BJ (cell line): ENCODE measurements at regions not wholly inside any gene's neighbourhood (a gene's known extent, or its start where the extent isn't known, plus 50 kb on each side); places are given as distances from the start of the nearest gene placed in this dataset.

ENCODE experiments used
- CTCF ChIA-PET: fragments of 350-600 bp; formaldehyde crosslinking; extraction: SDS; loops from one replicate; lab custom pipeline; 2021; ENCODE audit warnings: antibody characterized with exemption, inconsistent platforms; lab: Yijun Ruan, JAX
- POLR2A ChIA-PET: fragments of 300-600 bp; sonication (Branson Sonifier 250); formaldehyde crosslinking; extraction: SDS; loops from one replicate; lab custom pipeline; 2021; ENCODE audit warnings: antibody characterized with exemption; lab: Charles Lee
- DNase-seq: peaks from one replicate; pipeline ENCODE4 v3.0.0-alpha.2; 2011; ENCODE audit warnings: low read depth
- H3K27me3 ChIP-seq: 2 replicates; pipeline ENCODE4 v1.6.0; 2011; ENCODE audit warnings: low read length; ENCODE audit not compliant: control insufficient read depth, insufficient read depth
- H3K36me3 ChIP-seq: 2 replicates; pipeline ENCODE4 v1.5.1; 2011; ENCODE audit warnings: low read length; ENCODE audit not compliant: control insufficient read depth, insufficient read depth
- H3K4me3 ChIP-seq: 2 replicates; pipeline ENCODE4 v1.5.1; 2011; ENCODE audit warnings: low read depth, mild to moderate bottlenecking, control low read depth, low read length
- CTCF ChIP-seq: IDR thresholded peaks from 2 replicates; pipeline ENCODE4 v1.5.1; 2011; ENCODE audit warnings: low read depth, mild to moderate bottlenecking, control low read depth, inconsistent platforms, low read length, moderate library complexity; ENCODE audit not compliant: insufficient read depth

- no peak for TF ChIP-seq CTCF
- H3K4me3 ChIP-seq = no peak overlapping the region
- H3K36me3 ChIP-seq = no peaks in the 10 kb centered on the region
- CTCF ChIA-PET = no interaction called here
- no peaks in the 10 kb centered on the region for H3K27me3 ChIP-seq
- DNase-seq = no peak
- POLR2A ChIA-PET = no interaction called here
Measured at GRCh38 chr2:147242445-147242844, 602.4 kb upstream of the ACVR2A start.

DNA sequence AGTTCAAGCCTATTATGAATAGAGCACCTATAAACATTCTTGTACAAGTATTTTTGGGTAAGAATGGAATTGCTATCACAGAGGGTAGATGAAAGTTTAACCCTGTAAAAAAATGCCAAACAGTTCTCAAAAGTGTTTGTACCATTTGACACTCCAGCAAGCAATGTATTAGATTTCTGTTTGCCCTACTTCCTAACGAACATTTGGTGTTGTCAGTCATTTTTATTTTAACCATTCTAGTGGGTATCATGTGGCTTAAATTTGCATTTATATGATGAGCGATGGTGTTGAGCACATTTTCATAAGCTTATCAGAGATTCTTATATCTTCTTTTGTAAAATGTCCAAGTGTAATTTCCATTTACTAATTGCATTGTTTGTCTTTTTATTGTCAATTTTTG, 608.2 kb upstream of the ACVR2A start:
- ChIA-PET POLR2A (no interaction called here), CTCF (no interaction called here)
- DNase-seq = no peak
- Histone ChIP-seq H3K36me3 (no peaks in the 10 kb centered on the region), H3K27me3 (no peaks in the 10 kb centered on the region), H3K4me3 (no peak overlapping the region)
- TF ChIP-seq CTCF = no peak

DNA sequence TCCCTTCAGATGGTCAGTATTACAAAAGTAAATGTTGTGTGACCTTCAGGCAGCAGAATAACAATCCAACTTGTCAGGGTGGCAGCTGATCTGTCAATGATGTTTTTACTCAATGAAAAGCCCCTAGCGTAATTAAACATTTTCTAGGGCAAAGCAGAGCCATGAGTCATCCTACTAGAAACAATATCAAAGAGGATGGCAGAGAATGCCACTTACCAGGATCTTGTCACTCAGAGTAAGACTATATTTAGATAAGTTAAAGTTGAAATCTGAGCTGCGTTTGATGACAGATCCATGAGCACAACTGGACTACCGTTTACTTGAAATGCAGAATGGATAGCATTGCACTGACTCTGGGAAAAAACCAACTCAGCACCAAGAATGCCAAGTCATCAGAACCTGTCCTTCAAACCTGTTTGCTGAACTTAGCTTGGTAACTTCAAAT, 612.6 kb upstream of the ACVR2A start:
- CTCF ChIA-PET = no interaction called here
- POLR2A ChIA-PET = no interaction called here
- H3K36me3 ChIP-seq = no peaks in the 10 kb centered on the region
- no peak overlapping the region for H3K4me3 ChIP-seq
- TF ChIP-seq CTCF = no peak
- H3K27me3 ChIP-seq = no peaks in the 10 kb centered on the region
- DNase-seq = no peak

DNA sequence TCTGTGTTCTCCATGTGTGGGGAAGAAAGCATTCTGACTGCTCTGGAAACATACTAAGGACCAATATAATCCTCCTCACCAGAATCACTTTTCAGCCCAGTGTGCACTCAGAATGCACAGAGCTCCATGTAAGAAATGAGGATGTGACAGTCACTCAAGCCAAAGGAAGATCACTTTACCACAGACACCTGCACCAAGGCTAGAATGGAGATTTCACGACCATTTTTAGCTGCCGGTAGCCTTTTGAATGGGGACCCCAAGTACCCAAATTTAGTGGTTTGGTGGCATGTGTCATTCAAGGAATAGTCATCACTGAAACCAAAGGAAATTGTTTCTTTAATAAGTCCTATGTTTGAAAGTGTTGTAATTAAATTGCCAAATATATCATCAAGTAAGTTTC, 613.2 kb upstream of the ACVR2A start:
- H3K4me3 ChIP-seq = no peak overlapping the region
- H3K36me3 ChIP-seq = no peaks in the 10 kb centered on the region
- ChIA-PET POLR2A (no interaction called here), CTCF (no interaction called here)
- no peaks in the 10 kb centered on the region for H3K27me3 ChIP-seq
- no peak for DNase-seq
- TF ChIP-seq CTCF = no peak

DNA sequence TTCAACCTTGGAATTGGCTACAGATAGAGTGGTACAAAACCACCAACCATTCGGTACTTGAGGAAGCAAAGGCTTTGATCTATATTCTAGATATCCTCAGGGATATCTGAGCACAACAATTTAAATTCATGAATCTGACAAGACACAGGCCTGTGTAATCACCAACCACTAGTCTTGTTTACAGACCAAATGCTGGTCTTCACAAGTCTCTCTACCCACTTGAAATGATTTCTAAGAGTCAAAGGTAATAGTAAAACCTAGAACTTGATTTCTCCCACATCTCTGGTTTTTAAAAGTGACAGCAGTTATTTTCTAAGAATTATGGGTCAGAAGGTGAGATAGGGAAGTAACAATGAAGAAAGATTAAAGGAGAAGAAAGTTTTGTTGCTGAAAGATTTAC, 613.7 kb upstream of the ACVR2A start:
- TF ChIP-seq CTCF = no peak
- Histone ChIP-seq H3K4me3 (no peak overlapping the region), H3K36me3 (no peaks in the 10 kb centered on the region), H3K27me3 (no peaks in the 10 kb centered on the region)
- no peak for DNase-seq
- ChIA-PET CTCF (interaction anchor here (0.6 kb wide), 1 partner anchor 42 kb away, joined by 3 read pairs; no protein-coding TSS in a partner anchor), POLR2A (no interaction called here)
